GM12878 (cell line): ENCODE measurements at regions not wholly inside any gene's neighbourhood (a gene's known extent, or its start where the extent isn't known, plus 50 kb on each side); places are given as distances from the start of the nearest gene placed in this dataset.

Experiments used
- ATAC-seq: fragments of 200-7000 bp; cut with Tn5 transposase; 3 replicates; pipeline ENCODE4 v1.9.1; 2020; ENCODE audit warnings: mild to moderate bottlenecking, moderate library complexity
- BruUV-seq: library from RNA; stranded (reverse); fragments of 400-500 nt; replicated peaks from 2 replicates; lab custom pipeline; 2021; lab: Mats Ljungman, UMichigan
- CTCF ChIA-PET: fragments of 300-600 bp; sonication (Branson Sonifier 250); formaldehyde crosslinking; extraction: SDS; loops from one replicate; lab custom pipeline; 2021; ENCODE audit warnings: inconsistent platforms; lab: Yijun Ruan, JAX
- POLR2A ChIA-PET: fragments of 350-600 bp; formaldehyde crosslinking; extraction: SDS; loops from one replicate; lab custom pipeline; 2021; ENCODE audit warnings: inconsistent platforms; lab: Charles Lee
- RAD21 ChIA-PET: fragments of 300-600 bp; sonication (Branson Sonifier 250); formaldehyde crosslinking; loops from one replicate; lab custom pipeline; 2023; ENCODE audit warnings: antibody characterized with exemption; ENCODE audit not compliant: unreplicated experiment; lab: Charles Lee
- SMC1A ChIA-PET: fragments of 300-600 bp; sonication (Branson Sonifier 250); formaldehyde crosslinking; loops from one replicate; lab custom pipeline; 2023; ENCODE audit not compliant: unreplicated experiment, uncharacterized antibody; lab: Charles Lee
- DNase-seq: peaks from one replicate; pipeline ENCODE4 v3.0.0-alpha.2; 2011; ENCODE audit warnings: low read depth, low spot score
- FAIRE-seq: peaks from 3 replicates; lab custom pipeline; 2011; peaks lifted over from hg19 to GRCh38; lab: Jason Lieb, UNC
- H2AFZ ChIP-seq: 2 replicates; pipeline ENCODE4 v1.6.0; 2011; ENCODE audit warnings: low read depth, low read length, control low read depth; ENCODE audit not compliant: control insufficient read depth
- H3K27ac ChIP-seq: 2 replicates; pipeline ENCODE4 v1.5.1; 2011; ENCODE audit warnings: control low read depth; ENCODE audit not compliant: control insufficient read depth, insufficient read depth
- H3K27me3 ChIP-seq, 2 experiments: replicated peaks in 1 of 2; 2 replicates each; pipeline versions ENCODE4 v1.6.0 to v1.6.1; 2011; ENCODE audit warnings: low read length in 1 of 2; ENCODE audit not compliant: control insufficient read depth in 2 of 2, insufficient read depth in 2 of 2
- H3K36me3 ChIP-seq, 2 experiments: 2 replicates each; pipeline ENCODE4 v1.5.1; 2011; ENCODE audit warnings: low read length in 1 of 2; ENCODE audit not compliant: control insufficient read depth in 2 of 2, insufficient read depth in 2 of 2
- H3K4me1 ChIP-seq: 2 replicates; pipeline ENCODE4 v1.6.1; 2011; ENCODE audit warnings: mild to moderate bottlenecking, low read length, moderate library complexity, mixed read lengths; ENCODE audit not compliant: control insufficient read depth, insufficient read depth
- H3K4me2 ChIP-seq: 2 replicates; pipeline ENCODE4 v1.6.0; 2011; ENCODE audit warnings: control low read depth; ENCODE audit not compliant: control insufficient read depth, insufficient read depth
- H3K4me3 ChIP-seq: fragments of 200-600 bp; sonication (generic); 2 replicates; pipeline ENCODE4 v1.5.1; 2016
- H3K79me2 ChIP-seq: 2 replicates; pipeline ENCODE4 v1.6.0; 2011; ENCODE audit warnings: low read length; ENCODE audit not compliant: control insufficient read depth, insufficient read depth
- H3K9ac ChIP-seq: 2 replicates; pipeline ENCODE4 v1.8.0; 2011; ENCODE audit warnings: low read length, control low read depth, mixed read lengths; ENCODE audit not compliant: control insufficient read depth, insufficient read depth
- H3K9me3 ChIP-seq: replicated peaks from 3 replicates; pipeline ENCODE4 v1.5.1; 2011; ENCODE audit warnings: mild to moderate bottlenecking, low read length; ENCODE audit not compliant: control insufficient read depth, insufficient read depth
- H4K20me1 ChIP-seq: 2 replicates; pipeline ENCODE4 v1.6.0; 2011; ENCODE audit not compliant: control insufficient read depth, insufficient read depth
- FOS ChIP-seq: IDR thresholded peaks from 3 replicates; pipeline ENCODE4 v1.6.1; 2011; ENCODE audit warnings: borderline replicate concordance; ENCODE audit not compliant: insufficient read length; ENCODE audit errors: extremely low read depth
- KLF5 ChIP-seq: fragments of 450-650 bp; IDR thresholded peaks from 2 replicates; pipeline ENCODE4 v1.6.1; 2014; ENCODE audit warnings: mild to moderate bottlenecking; ENCODE audit not compliant: partially characterized antibody
- LARP7 ChIP-seq: fragments of 450-650 bp; IDR thresholded peaks from 2 replicates; pipeline ENCODE4 v1.6.1; 2017; ENCODE audit warnings: mild to moderate bottlenecking
- MEF2B ChIP-seq: fragments of 450-650 bp; IDR thresholded peaks from 2 replicates; pipeline ENCODE4 v1.6.1; 2018; ENCODE audit warnings: mild to moderate bottlenecking, moderate library complexity; ENCODE audit not compliant: partially characterized antibody, poor library complexity, severe bottlenecking
- MXI1 ChIP-seq: fragments of 150-350 bp; IDR thresholded peaks from 2 replicates; pipeline ENCODE4 v1.6.1; 2011; ENCODE audit warnings: low read depth, mild to moderate bottlenecking, inconsistent platforms, low read length, improper control_type of control experiment
- RAD51 ChIP-seq: fragments of 450-650 bp; IDR thresholded peaks from 2 replicates; pipeline ENCODE4 v1.6.1; 2016; ENCODE audit warnings: moderate library complexity, mild to moderate bottlenecking, inconsistent platforms
- SUZ12 ChIP-seq: fragments of 200-600 bp; sonication (generic); IDR thresholded peaks from one replicate; pipeline ENCODE4 v1.6.1; 2018; ENCODE audit warnings: antibody characterized with exemption, mild to moderate bottlenecking; ENCODE audit not compliant: unreplicated experiment
- TCF3 ChIP-seq: IDR thresholded peaks from 2 replicates; pipeline ENCODE4 v1.6.1; 2012; ENCODE audit warnings: low read depth, mild to moderate bottlenecking, low read length, borderline replicate concordance; ENCODE audit not compliant: insufficient read depth
- ZNF24 ChIP-seq: fragments of 450-650 bp; IDR thresholded peaks from 2 replicates; pipeline ENCODE4 v1.6.1; 2017; ENCODE audit warnings: antibody characterized with exemption, mild to moderate bottlenecking
- WGBS: methylation state at CpG from one replicate; pipeline ENCODE4 v1.1.6; 2016; ENCODE audit warnings: low lambda C conversion rate; ENCODE audit not compliant: insufficient replicate concordance, insufficient coverage; ENCODE audit errors: missing lambda C conversion rate; 5-methylcytosine and 5-hydroxymethylcytosine counted together
- in situ Hi-C: fragments of 300-500 bp; cut with MboI; formaldehyde crosslinking; loops from 9 replicates; pipeline ENCODE4 v1.14.3; 2018; ENCODE audit warnings: mixed read lengths
- intact Hi-C: fragments of 100-400 bp; cut with micrococcal nuclease; formaldehyde crosslinking; loops from one replicate; pipeline ENCODE4 v1.14.2; 2022; ENCODE audit not compliant: unreplicated experiment
- TF ChIP-seq, protein P1 (sequence below): fragments of 450-650 bp; formaldehyde crosslinking; IDR thresholded peaks from 2 replicates; pipeline ENCODE4 v1.4.0; 2022; ENCODE audit warnings: mild to moderate bottlenecking, moderate library complexity

DNA sequence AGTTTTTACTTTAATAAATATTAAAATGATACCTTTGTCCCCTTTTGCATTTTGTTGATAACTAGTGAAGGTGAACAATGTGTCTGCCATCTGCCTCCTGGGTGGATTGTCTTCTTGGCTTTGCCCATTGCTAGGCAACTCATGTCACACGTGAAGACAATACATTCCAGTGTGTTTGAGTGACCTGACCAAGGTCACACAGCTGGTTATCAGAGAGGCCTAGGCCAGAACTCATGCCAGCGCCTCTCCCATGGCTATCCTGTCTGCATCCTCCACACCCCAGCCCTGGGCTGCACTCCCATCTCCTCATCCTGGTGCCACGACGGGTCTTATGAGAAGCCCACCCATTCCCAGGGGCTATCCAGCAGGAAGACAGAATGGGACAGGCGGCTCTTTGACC is 108.7 kb downstream of the PLCE1 start:
- Histone ChIP-seq H2AFZ (no peak overlapping the region), H3K4me2 (no peak overlapping the region), H3K9me3 (no peaks in the 10 kb centered on the region), H3K4me1 (no peaks in the 10 kb centered on the region), H3K4me3 (no peak overlapping the region), H3K9ac (no peak overlapping the region), H4K20me1 (no peaks in the 10 kb centered on the region), H3K79me2 (no peaks in the 10 kb centered on the region), H3K36me3 (no peaks in the 10 kb centered on the region), H3K27me3 (no peaks in the 10 kb centered on the region), H3K27ac (no peak overlapping the region)
- POLR2A ChIA-PET = no interaction called here
- SMC1A ChIA-PET = no interaction called here
- DNase-seq (no peak), ATAC-seq (no peak), FAIRE-seq (no peak)
- intact Hi-C loops (no loop called here), in situ Hi-C loops (no loop called here)
- RAD21 ChIA-PET = no interaction called here
- WGBS = 2% methylated on average over 5 of the region's 5 CpGs
- TF ChIP-seq, protein P1, sequence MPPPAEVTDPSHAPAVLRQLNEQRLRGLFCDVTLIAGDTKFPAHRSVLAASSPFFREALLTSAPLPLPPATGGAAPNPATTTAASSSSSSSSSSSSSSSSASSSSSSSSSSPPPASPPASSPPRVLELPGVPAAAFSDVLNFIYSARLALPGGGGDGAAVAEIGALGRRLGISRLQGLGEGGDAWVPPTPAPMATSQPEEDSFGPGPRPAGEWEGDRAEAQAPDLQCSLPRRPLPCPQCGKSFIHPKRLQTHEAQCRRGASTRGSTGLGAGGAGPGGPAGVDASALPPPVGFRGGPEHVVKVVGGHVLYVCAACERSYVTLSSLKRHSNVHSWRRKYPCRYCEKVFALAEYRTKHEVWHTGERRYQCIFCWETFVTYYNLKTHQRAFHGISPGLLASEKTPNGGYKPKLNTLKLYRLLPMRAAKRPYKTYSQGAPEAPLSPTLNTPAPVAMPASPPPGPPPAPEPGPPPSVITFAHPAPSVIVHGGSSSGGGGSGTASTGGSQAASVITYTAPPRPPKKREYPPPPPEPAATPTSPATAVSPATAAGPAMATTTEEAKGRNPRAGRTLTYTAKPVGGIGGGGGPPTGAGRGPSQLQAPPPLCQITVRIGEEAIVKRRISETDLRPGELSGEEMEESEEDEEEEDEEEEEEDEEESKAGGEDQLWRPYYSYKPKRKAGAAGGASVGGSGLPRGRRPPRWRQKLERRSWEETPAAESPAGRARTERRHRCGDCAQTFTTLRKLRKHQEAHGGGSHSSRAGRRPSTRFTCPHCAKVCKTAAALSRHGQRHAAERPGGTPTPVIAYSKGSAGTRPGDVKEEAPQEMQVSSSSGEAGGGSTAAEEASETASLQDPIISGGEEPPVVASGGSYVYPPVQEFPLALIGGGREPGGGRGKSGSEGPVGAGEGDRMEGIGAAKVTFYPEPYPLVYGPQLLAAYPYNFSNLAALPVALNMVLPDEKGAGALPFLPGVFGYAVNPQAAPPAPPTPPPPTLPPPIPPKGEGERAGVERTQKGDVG (CRISPR knock-in tag) = no peak
- TF ChIP-seq LARP7 (no peak), RAD51 (no peak), TCF3 (no peak), FOS (no peak), ZNF24 (no peak), MXI1 (no peak), MEF2B (no peak), KLF5 (no peak), SUZ12 (no peak)
- BruUV-seq = no TSS peak
- CTCF ChIA-PET = no interaction called here
